T-helper 2 cell (primary cell): ENCODE measurements at regions not wholly inside any gene's neighbourhood (a gene's known extent, or its start where the extent isn't known, plus 50 kb on each side); places are given as distances from the start of the nearest gene placed in this dataset.

Experiments
- DNase-seq, 5 experiments: peaks; one replicate each; pipeline versions ENCODE4 v3.0.0 to v3.0.0-alpha.2; 2012 to 2022

DNA sequence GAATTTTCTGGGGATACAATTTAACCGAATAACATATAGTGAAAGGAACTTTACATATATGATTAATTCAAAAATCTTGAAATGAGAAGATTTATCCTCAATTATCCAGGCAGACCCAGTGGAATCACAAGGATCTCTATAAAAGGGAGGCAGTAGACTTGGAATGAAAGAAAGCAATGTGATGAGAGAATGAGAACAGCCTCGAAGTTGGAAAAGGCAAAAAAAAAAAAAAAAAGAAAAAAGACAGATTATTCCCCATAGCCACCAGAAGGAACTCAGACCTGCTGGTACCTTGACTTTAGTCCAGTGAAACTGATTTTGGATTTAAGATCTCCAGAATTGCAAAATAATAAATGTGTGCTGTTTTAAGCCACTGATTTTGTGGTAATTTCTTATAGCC is 416.3 kb upstream of the OR4E1 start:
- no peak for DNase-seq

- no peak for DNase-seq
Observed at GRCh38 chr14:22088614-22089342, 415.2 kb upstream of the OR4E1 start.

DNA sequence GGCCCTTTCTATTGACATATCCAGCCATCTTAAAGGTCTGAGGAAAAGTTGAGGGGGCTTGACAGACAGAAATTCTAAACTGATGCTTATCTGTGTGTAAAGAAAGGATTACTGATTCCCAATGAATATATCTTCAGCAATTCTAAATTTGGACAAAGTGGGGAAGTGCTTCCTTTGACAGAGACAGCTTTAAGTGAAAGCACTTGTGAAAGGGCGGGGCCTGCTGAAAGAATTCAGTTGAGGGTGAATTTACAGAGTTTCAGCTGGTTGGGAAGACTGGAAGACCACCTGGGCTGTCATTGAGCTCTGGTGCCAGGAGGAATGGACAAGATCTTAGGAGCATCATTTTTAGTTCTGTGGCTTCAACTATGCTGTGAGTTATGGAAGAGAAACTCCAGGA is 412.5 kb upstream of the OR4E1 start:
- no peak for DNase-seq

DNA sequence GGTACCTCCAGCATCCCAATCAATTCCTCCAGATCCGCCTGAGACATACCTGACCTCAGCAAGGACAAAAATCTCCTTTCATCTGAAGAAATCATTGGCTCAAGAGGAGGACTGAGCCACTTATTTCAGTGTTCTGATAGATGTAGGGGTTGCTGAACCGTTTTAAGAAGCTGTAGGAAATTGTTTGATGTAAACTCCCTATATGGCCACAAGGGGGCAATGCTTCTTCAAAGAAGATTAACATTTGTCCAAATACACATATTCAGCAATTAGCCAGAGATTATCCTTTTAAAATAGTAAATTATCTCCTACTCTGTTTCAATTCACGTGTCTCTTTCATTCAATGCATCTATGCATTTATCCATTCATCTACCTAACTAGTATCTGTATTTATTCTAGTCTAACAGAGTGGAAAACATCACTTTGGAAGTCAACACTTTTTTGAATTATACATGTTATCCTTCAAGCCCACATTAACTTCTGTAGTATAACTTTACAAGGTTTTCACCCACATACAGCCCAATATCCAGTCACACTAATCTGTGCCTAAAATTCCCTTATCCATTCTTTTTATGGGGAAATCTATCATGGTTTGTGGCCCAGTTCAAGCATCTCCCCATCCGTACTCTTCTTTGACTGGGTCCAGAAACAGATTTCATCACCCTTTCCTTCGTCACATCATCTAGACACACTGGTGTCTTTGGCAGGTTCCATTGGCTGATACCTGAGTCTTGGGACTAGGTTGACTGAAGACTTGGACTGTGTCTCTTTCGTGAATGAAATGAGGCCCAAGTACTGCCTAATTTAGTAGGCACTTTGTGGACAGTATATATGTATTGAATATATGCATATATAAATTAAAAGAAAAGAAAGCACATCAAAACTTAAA is 411.0 kb upstream of the OR4E1 start:
- peak in 1 of 5 experiments; percentile 61 for DNase-seq

GRCh38 chr14:22081337-22081736 is 407.7 kb upstream of the OR4E1 start:
- peak in 1 of 5 experiments; percentile 39 for DNase-seq

DNA sequence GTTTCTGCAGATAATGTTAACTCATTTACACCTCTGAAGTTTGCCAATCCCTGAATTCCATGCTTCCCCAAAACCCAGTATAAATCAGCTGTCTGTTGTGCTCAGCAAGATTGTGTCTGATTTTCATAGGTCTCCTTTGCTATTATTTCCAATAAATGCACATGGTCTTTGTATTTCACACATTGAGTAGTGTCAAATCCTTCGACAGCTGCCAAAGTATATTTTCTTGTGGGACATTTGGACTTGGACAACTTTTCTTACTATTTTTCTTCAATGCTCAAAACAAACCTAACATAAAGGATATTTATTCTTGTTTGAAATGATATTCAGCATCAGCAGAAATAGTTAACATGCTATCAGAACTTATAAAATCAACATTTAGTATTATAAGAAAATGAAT is 406.1 kb upstream of the OR4E1 start:
- DNase-seq = no peak

DNA sequence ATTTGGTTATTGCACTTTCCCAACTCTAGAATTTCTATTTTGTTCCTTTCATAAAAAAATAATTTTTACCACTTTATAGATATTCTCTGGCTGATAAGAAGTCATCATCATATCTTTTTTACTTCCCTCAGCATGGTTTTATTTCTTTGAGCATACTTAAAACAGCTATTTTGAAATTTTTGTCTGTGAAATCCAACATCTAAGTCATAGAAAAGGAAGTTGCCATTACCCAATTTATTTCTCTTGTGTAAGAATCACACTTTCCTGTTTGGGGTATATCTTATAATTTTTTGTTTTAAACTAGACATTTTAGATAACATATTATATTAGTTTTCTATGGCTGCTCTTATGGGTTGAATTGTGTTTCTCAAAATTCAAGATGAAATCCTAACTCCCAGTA is 400.2 kb upstream of the OR4E1 start:
- DNase-seq = no peak

DNA sequence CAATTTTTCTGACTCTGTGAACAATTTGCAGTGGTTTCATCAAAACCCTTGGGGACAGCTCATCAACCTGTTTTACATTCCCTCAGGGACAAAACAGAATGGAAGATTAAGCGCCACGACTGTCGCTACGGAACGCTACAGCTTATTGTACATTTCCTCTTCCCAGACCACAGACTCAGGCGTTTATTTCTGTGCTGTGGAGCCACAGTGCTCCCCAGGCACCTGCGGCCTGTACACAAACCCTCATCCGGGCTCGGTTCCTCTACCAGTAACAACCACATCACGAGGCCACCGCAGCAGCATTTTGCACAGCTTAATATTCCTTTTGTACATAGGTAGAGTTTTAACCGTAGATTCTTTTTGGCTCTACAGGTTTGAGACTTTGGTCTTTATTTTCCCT is 397.4 kb upstream of the OR4E1 start:
- DNase-seq = peak in 4 of 5 experiments; percentile 8 to 88 (median 38)

DNA sequence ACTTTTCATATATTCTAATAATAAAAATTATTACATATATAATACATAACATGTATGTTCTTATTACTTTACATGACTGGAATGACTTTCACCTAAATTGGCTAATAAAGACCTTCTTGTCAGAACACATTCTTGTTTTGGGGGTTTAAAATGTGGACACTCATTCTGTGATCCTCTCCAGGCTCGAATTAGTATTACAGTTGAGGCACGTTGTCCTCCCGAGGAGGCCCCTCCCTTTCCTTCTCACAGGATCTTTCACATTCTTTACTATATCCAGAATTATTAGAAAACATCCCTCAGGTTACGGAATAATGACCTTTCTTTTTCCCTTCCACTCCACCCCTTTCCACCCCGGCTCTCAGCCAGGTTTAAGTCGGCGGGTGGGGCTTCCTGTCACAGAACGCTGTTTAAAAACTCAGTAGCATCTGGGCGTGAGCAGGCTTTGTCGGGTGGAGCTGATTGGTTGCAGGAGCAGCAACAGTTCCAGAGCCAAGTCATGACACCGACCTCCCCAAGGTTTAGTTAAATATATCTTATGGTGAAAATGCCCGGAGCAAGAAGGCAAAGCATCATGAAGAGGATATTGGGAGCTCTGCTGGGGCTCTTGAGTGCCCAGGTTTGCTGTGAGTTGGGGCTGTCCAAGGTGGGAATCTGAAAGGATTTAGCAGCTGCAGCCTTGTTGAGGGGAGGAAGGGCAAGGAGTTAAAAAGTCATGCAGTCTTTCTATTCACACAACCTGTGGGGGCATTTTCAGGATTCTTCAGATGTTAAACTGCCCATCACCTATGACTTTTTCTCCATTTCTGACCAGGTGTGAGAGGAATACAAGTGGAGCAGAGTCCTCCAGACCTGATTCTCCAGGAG is 396.7 kb upstream of the OR4E1 start:
- peak; percentile 6 to 84 (median 13) for DNase-seq

GRCh38 chr14:22065347-22065746 is 391.7 kb upstream of the OR4E1 start:
- DNase-seq = no peak

DNA sequence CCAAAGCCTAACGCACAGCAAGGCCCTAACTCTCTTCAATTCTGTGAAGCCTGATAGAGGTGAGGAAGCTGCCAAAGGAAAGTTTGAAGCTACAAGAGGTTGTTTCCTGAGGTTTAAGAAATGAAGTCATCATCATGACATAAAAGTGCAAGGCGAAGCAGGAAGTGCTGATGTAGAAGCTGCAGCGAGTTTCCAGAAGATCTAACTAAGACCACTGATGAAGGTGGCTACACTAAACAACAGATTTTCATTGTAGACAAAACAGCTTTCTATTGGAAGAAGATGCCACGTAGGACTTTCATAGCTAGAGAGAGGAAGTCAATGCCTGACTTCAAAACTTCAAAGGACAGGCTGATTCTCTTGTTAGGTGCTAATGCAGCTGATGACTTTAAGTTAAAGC is 385.6 kb upstream of the OR4E1 start:
- DNase-seq = no peak

- DNase-seq = peak in 1 of 5 experiments; percentile 50
Observed at GRCh38 chr14:22052795-22053194, 379.2 kb upstream of the OR4E1 start.

DNA sequence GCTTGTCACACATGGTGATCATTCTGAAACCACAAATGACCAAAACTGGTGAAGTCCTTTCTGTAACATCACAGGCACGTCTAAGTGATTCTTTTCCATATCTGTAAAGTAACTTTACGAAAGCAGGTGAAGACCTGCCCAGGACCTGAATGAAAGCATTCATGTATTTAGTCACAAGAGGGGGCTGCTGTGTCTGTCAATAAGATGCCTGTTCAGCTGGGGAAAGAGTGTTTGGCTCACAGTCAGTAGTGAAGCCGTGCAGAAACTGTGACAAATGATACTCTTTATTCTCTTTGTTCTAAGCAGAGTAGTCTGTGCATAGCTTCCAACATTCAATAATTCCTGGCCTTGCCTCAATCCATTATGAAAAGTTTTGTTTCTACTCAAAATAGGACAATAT is 373.5 kb upstream of the OR4E1 start:
- DNase-seq = peak in 3 of 5 experiments; percentile 1 to 77 (median 3)

- DNase-seq = no peak
Observed at GRCh38 chr14:22046063-22046462, 372.4 kb upstream of the OR4E1 start.

GRCh38 chr14:22044193-22044592 is 370.6 kb upstream of the OR4E1 start:
- no peak for DNase-seq

GRCh38 chr14:22040781-22041125 is 367.1 kb upstream of the OR4E1 start:
- no peak for DNase-seq

- DNase-seq = peak in 3 of 5 experiments; percentile 3 to 74 (median 5)
Observed at GRCh38 chr14:22039938-22040780, 366.5 kb upstream of the OR4E1 start.

DNA sequence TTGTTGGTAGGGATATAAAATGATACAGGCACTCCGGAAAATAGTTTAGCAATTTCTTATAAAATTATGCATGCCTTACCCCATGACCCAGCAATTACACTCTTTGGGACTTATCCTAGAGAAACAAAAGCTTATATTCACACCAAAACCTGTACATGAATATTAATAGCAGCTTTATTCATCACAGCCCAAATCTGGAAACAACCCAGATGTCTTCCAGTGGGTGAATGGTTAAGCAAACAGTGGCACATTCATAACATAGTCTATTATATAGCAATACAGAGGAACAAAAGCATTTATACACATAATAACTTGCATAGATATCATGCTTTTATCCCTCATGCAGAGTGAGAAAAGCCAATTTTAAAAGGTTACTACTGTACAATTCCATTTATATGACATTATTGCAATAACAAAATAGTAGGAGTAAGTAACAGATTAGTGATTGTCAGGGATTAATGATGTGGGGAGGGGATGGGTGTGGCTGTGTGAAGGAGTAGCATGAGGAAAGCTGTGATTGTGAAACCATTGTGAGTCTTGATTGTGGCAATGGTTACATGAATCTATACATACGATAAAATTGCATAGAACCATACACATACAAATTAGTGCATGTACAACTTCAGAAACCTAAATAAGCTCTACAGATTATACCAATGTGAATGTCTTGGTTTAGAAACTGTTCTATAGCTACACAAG is 363.1 kb upstream of the OR4E1 start:
- DNase-seq = no peak

GRCh38 chr14:22026527-22026926 is 352.9 kb upstream of the OR4E1 start:
- DNase-seq = peak in 1 of 5 experiments; percentile 58

GRCh38 chr14:22025879-22026278 is 352.3 kb upstream of the OR4E1 start:
- no peak for DNase-seq

DNA sequence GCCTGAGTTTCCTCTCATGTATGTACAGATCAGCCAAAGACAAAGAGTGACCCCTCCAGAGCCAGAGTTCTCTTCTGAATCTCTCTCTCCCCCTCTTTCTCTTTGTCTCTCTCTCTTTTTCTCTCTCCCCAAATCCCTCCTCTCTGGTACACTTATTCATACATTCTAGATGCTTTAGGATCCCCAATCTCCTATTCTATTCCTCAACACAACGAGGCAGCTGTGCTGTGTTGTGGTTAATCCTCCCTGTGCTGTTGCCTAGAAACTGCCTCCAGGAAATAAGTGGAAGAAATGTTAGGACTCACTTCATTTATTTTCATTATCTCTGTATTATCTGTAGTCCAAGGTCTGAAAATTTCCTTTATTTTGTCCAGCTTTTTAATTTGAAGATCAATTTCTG is 350.5 kb upstream of the OR4E1 start:
- DNase-seq = no peak
